HG03575 (cell line): ENCODE measurements at regions not wholly inside any gene's neighbourhood (a gene's known extent, or its start where the extent isn't known, plus 50 kb on each side); places are given as distances from the start of the nearest gene placed in this dataset.
"Not testable (repeated sequence)": the region's sequence is repeated elsewhere in the genome, so short reads cannot be mapped to it uniquely, and the experiment has no call there.

Source experiments
- ATAC-seq: cut with Tn5 transposase; IDR thresholded peaks from one replicate; pipeline ENCODE4 v1.9.1; 2021; ENCODE audit not compliant: unreplicated experiment, insufficient number of reproducible peaks, low FRiP score; ENCODE audit errors: extremely low read depth

- ATAC-seq: no peak
Measured at GRCh38 chr4:31678356-31678755, 958.2 kb downstream of the PCDH7 start.

GRCh38 chr4:31682796-31683195, 962.6 kb downstream of the PCDH7 start:
- no peak for ATAC-seq

GRCh38 chr4:31687717-31688342, 967.7 kb downstream of the PCDH7 start:
- ATAC-seq: no peak

GRCh38 chr4:31692399-31692940, 972.3 kb downstream of the PCDH7 start:
- ATAC-seq: no peak

GRCh38 chr4:31701256-31701655, 981.1 kb downstream of the PCDH7 start:
- ATAC-seq: no peak

GRCh38 chr4:31702326-31702725, 982.2 kb downstream of the PCDH7 start:
- ATAC-seq: no peak

- ATAC-seq: no peak
Measured at GRCh38 chr4:31714238-31714637, 994.1 kb downstream of the PCDH7 start.

- ATAC-seq: no peak
Measured at GRCh38 chr4:31715302-31715701, 995.1 kb downstream of the PCDH7 start.

GRCh38 chr4:31727030-31727429, 1006.9 kb downstream of the PCDH7 start:
- no peak for ATAC-seq

- ATAC-seq: no peak
Measured at GRCh38 chr4:31735004-31735403, 1014.8 kb downstream of the PCDH7 start.

GRCh38 chr4:31737419-31737818, 1017.2 kb downstream of the PCDH7 start:
- no peak for ATAC-seq

GRCh38 chr4:31741326-31741725, 1021.2 kb downstream of the PCDH7 start:
- no peak for ATAC-seq

- no peak for ATAC-seq
Measured at GRCh38 chr4:31748382-31748781, 1028.2 kb downstream of the PCDH7 start.

- ATAC-seq: not testable (repeated sequence)
Measured at GRCh38 chr4:31750581-31750980, 1030.4 kb downstream of the PCDH7 start.

- ATAC-seq: no peak
Measured at GRCh38 chr4:31755751-31756150, 1035.6 kb downstream of the PCDH7 start.

- no peak for ATAC-seq
Measured at GRCh38 chr4:31768756-31769155, 1048.6 kb downstream of the PCDH7 start.

GRCh38 chr4:31783311-31783710, 1063.1 kb downstream of the PCDH7 start:
- ATAC-seq: no peak

- ATAC-seq: no peak
Measured at GRCh38 chr4:31784558-31784957, 1064.4 kb downstream of the PCDH7 start.

- ATAC-seq: no peak
Measured at GRCh38 chr4:31787701-31788100, 1067.5 kb downstream of the PCDH7 start.

- ATAC-seq: no peak
Measured at GRCh38 chr4:31788676-31789075, 1068.5 kb downstream of the PCDH7 start.

- ATAC-seq: no peak
Measured at GRCh38 chr4:31791666-31792065, 1071.5 kb downstream of the PCDH7 start.
